ENCODE measurements at regions not wholly inside any gene's neighbourhood (a gene's known extent, or its start where the extent isn't known, plus 50 kb on each side); places are given as distances from the start of the nearest gene placed in this dataset.

GRCh38 chr6:14258695-14259593 is 141.4 kb downstream of the CD83 start:
- Histone ChIP-seq H3K27ac (no peak overlapping the region), H3K9me3 (peaks cover 6 to 18% of the 10 kb centered on the region in 2 donors), H3K4me1 (no peaks in the 10 kb centered on the region), H3K27me3 (no peaks in the 10 kb centered on the region), H3K36me3 (no peaks in the 10 kb centered on the region), H3K4me3 (no peak overlapping the region)
- DNase-seq (ENCODE audit: low spot score in 2 of 2): no peak
- TF ChIP-seq, protein P1, sequence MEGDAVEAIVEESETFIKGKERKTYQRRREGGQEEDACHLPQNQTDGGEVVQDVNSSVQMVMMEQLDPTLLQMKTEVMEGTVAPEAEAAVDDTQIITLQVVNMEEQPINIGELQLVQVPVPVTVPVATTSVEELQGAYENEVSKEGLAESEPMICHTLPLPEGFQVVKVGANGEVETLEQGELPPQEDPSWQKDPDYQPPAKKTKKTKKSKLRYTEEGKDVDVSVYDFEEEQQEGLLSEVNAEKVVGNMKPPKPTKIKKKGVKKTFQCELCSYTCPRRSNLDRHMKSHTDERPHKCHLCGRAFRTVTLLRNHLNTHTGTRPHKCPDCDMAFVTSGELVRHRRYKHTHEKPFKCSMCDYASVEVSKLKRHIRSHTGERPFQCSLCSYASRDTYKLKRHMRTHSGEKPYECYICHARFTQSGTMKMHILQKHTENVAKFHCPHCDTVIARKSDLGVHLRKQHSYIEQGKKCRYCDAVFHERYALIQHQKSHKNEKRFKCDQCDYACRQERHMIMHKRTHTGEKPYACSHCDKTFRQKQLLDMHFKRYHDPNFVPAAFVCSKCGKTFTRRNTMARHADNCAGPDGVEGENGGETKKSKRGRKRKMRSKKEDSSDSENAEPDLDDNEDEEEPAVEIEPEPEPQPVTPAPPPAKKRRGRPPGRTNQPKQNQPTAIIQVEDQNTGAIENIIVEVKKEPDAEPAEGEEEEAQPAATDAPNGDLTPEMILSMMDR (IDR thresholded peaks at IDR 0.05): no peak
- intact Hi-C loops (cut with DNase I): no loop called here

- Histone ChIP-seq H3K9me3 (peaks cover 7 to 25% of the 10 kb centered on the region in 2 donors), H3K27me3 (no peaks in the 10 kb centered on the region), H3K36me3 (no peaks in the 10 kb centered on the region), H3K4me1 (no peaks in the 10 kb centered on the region), H3K27ac (no peak overlapping the region), H3K4me3 (no peak overlapping the region)
- no peak for DNase-seq (ENCODE audit: low spot score in 2 of 2)
- TF ChIP-seq, protein P1 (IDR thresholded peaks at IDR 0.05): no peak
- intact Hi-C loops (cut with DNase I): no loop called here
Measured at GRCh38 chr6:14259594-14260152, 142.1 kb downstream of the CD83 start.

DNA sequence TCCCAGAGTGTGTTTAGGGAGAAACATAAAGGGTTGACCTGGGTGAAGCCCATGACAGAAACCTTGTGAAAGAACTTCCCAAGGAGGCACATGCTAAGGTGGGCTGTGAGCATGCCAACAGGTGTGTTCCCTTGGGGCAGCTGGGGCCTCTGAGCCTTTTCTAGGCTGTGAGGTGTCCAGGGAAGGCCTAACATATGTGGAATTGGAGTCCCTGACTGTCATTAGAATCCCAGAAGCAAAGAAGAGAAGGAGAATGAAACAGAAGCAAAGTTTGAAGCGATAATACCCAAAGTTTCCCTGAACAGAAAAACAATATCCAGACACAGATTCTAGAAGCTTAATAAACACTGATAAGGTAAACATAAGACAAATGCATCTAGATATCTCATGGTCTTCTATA is 143.3 kb downstream of the CD83 start:
- intact Hi-C loops (cut with DNase I): no loop called here
- no peak for DNase-seq (ENCODE audit: low spot score in 2 of 2)
- peaks cover 7 to 25% of the 10 kb centered on the region in 2 donors for H3K9me3 ChIP-seq
- no peaks in the 10 kb centered on the region for H3K4me1 ChIP-seq
- no peaks in the 10 kb centered on the region for H3K36me3 ChIP-seq
- no peak overlapping the region for H3K4me3 ChIP-seq
- H3K27me3 ChIP-seq: no peaks in the 10 kb centered on the region
- TF ChIP-seq, protein P1 (IDR thresholded peaks at IDR 0.05): no peak
- no peak overlapping the region for H3K27ac ChIP-seq

GRCh38 chr6:14263881-14264424 is 146.4 kb downstream of the CD83 start:
- intact Hi-C loops (cut with DNase I): no loop called here
- DNase-seq (ENCODE audit: low spot score in 2 of 2): no peak
- Histone ChIP-seq H3K9me3 (peaks cover 7 to 25% of the 10 kb centered on the region in 2 donors), H3K27me3 (no peaks in the 10 kb centered on the region), H3K4me1 (no peaks in the 10 kb centered on the region), H3K36me3 (no peaks in the 10 kb centered on the region), H3K27ac (no peak overlapping the region), H3K4me3 (no peak overlapping the region)
- TF ChIP-seq, protein P1 (IDR thresholded peaks at IDR 0.05): no peak

DNA sequence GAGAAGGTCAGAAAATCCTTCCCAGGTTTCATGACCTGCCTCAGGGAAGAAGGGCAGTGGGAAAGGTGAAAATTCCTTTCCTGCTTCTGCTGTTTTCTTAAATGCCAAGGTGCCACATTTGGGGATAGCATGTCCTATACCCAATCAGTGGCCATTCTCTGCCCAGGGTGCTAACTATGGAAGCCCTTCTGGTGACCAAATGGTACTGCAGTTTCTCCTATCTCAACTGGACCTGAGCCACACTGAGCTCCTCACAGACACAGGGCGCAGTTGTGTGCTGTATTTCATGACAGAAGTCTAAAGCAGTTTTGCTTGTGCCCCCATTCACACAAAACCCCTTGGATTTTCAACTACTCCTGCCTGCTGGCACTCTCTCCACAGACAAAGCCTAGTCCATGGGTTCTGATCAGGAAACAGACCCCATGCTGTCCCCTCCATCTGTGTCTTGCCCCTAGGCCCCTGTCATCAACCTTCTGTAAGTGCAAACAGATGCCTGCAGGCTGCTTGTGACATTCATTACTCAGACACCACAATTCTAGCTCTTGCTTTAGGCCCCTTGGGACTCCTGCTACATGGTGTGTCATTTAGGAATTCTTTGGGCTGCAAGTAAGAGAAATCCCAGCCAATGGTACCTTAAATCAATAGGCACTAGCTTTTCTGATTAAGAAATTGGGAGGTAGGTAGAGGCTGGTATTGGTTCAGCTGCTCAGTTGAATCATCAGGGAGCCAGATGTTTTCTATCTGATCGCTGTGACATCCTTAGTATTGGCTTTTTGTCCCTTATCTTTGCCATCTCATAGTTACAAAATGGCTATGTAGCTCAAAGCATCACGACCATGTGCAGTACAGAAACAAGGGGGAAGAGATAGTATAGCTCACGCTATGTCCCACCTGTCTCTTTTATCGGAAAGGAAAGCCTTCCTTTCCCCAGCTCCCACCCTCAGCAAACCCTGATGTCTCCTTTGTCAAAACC is 147.8 kb downstream of the CD83 start:
- Histone ChIP-seq H3K36me3 (no peaks in the 10 kb centered on the region), H3K27ac (no peak overlapping the region), H3K9me3 (peaks cover 7 to 25% of the 10 kb centered on the region in 2 donors), H3K27me3 (no peaks in the 10 kb centered on the region), H3K4me3 (no peak overlapping the region), H3K4me1 (no peaks in the 10 kb centered on the region)
- TF ChIP-seq, protein P1 (IDR thresholded peaks at IDR 0.05): no peak
- intact Hi-C loops (cut with DNase I): no loop called here
- DNase-seq (ENCODE audit: low spot score in 2 of 2): no peak
